T-helper 1 cell treated with Interleukin-12 subunit alpha and Interleukin-12 subunit beta and Interleukin-4 antibody, amounts not matched to agents 30 μg/mL and 1 μg/mL, for 36 hours (primary cell): ENCODE measurements at regions not wholly inside any gene's neighbourhood (a gene's known extent, or its start where the extent isn't known, plus 50 kb on each side); places are given as distances from the start of the nearest gene placed in this dataset.
A peak's percentile ranks its signal among the peaks of the same experiment; 100 is the strongest.
"Not testable (repeated sequence)": the region's sequence is repeated elsewhere in the genome, so short reads cannot be mapped to it uniquely, and the experiment has no call there.

ENCODE experiments used
- H3K27ac Mint-ChIP-seq: one replicate; pipeline ENCODE4 v1.8.0; 2021; ENCODE audit warnings: mild to moderate bottlenecking, mixed read lengths
- H3K27me3 Mint-ChIP-seq: one replicate; pipeline ENCODE4 v1.8.0; 2021; ENCODE audit warnings: low read depth, mixed read lengths
- H3K36me3 Mint-ChIP-seq: one replicate; pipeline ENCODE4 v1.8.0; 2021; ENCODE audit warnings: low read depth, mixed read lengths
- H3K4me1 Mint-ChIP-seq: one replicate; pipeline ENCODE4 v1.8.0; 2021; ENCODE audit warnings: low read depth, mixed read lengths
- H3K4me3 Mint-ChIP-seq: one replicate; pipeline ENCODE4 v1.8.0; 2021; ENCODE audit warnings: mild to moderate bottlenecking, moderate library complexity, mixed read lengths
- H3K9me3 Mint-ChIP-seq: one replicate; pipeline ENCODE4 v1.8.0; 2021; ENCODE audit warnings: mixed read lengths

DNA sequence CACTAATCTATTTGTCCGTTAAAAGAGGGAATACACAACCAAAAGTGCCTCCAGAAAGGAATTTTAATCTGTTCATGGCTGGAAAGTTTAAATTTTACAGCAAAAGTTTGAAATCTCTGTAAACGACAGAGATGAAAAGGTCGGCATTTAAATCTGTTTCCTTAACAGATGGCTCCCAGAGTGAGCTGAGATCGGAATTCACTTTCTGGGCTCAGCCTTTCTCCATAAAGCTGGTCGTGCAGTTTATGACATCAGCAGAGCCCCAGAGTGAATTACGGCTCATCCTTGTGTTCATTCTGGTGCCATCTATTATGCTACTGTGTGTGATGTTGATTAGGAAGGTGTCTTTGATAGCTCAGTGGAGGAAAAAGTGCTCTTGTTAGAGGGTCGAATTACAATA is 117.6 kb upstream of the ZFP64 start:
- no peaks in the 10 kb centered on the region for H3K36me3 Mint-ChIP-seq
- H3K4me1 Mint-ChIP-seq: peaks cover 12% of the 10 kb centered on the region
- H3K27me3 Mint-ChIP-seq: peaks cover 4% of the 10 kb centered on the region
- no peak overlapping the region for H3K27ac Mint-ChIP-seq
- no peak overlapping the region for H3K4me3 Mint-ChIP-seq
- no peaks in the 10 kb centered on the region for H3K9me3 Mint-ChIP-seq

DNA sequence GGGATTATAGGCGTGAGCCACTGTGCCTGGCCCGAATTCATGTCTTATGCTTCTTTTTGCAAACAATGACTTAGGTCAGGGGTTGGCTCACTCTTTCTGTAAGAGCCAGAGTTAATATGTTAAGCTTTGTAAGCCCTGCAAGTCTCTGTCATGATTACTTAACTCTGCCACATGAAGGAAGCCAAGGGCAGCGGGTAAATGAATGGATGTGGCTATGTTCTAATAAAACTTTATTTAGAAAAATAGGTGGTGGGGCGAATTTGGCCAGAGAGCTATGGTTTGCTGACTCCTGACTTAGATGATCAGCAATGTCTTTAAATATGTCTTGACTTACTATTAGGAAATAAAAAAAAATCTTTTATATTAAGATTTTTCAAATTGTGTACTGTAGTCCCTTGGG is 114.9 kb upstream of the ZFP64 start:
- Mint-ChIP-seq H3K9me3 (no peaks in the 10 kb centered on the region), H3K27ac (no peak overlapping the region), H3K27me3 (peaks cover 9% of the 10 kb centered on the region), H3K36me3 (no peaks in the 10 kb centered on the region), H3K4me3 (no peak overlapping the region), H3K4me1 (peaks cover 12% of the 10 kb centered on the region)

DNA sequence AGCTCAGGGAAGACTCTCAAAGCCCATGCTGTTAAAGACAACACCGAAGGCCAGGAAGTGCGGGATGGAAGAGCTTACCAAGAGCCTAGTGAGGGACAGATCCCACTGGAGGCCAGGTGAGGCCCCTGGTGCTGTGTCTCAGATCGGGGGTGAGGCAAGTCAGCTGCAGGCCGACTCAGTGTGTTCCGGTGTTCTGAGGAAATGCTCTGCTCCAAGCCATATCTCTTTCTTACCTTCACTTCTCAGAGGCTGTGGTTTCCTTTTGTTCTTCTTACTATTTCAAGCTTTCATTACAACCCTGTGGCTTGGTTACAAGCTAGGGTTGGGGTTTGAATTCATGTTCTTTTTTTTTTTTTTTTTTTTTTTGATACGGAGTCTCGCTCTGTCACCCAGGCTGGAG is 114.3 kb upstream of the ZFP64 start:
- Mint-ChIP-seq H3K4me3 (peak overlapping the region; percentile 7), H3K9me3 (no peaks in the 10 kb centered on the region), H3K27me3 (peaks cover 5% of the 10 kb centered on the region), H3K27ac (no peak overlapping the region), H3K4me1 (peaks cover 12% of the 10 kb centered on the region), H3K36me3 (no peaks in the 10 kb centered on the region)

DNA sequence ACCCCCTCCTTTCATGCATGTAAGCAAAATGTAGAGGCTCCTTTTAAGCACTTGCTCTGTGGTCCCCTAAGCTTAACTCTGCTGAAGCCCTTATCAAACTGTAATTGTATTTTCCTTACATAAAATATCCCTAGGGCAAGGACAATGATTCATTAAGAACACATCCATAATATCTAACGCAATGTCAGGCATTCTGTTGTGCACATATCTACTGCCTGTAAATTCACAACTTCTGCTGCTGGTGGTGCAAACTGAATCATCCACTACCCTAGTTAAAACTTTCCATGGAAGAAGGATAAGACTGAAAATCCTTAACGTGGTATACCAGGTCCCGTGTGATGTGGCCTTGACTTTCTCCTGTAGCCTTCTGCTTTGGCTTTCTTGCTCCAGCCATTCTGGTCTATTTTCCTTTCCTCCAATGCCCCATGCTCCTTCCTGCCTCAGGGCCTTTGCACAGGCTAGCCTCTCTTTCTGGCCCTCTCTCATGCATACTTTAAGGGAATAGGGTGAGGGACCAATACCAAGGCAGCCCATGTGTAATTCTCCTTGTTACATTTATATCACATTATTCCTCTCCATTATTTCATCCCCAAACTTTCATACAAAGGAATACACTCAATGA is 113.6 kb upstream of the ZFP64 start:
- no peaks in the 10 kb centered on the region for H3K36me3 Mint-ChIP-seq
- peaks cover 5% of the 10 kb centered on the region for H3K27me3 Mint-ChIP-seq
- no peak overlapping the region for H3K27ac Mint-ChIP-seq
- H3K4me3 Mint-ChIP-seq: no peak overlapping the region
- peaks cover 12% of the 10 kb centered on the region for H3K4me1 Mint-ChIP-seq
- no peaks in the 10 kb centered on the region for H3K9me3 Mint-ChIP-seq

- Mint-ChIP-seq H3K9me3 (no peaks in the 10 kb centered on the region), H3K4me1 (peaks cover 12% of the 10 kb centered on the region), H3K4me3 (no peak overlapping the region), H3K27me3 (peaks cover 5% of the 10 kb centered on the region), H3K27ac (no peak overlapping the region), H3K36me3 (no peaks in the 10 kb centered on the region)
Observed at GRCh38 chr20:52303281-52303950, 111.8 kb upstream of the ZFP64 start.

- Mint-ChIP-seq H3K27me3 (peaks cover 5% of the 10 kb centered on the region), H3K27ac (no peak overlapping the region), H3K4me3 (no peak overlapping the region), H3K36me3 (no peaks in the 10 kb centered on the region), H3K4me1 (peaks cover 12% of the 10 kb centered on the region), H3K9me3 (no peaks in the 10 kb centered on the region)
Observed at GRCh38 chr20:52302736-52303135, 111.2 kb upstream of the ZFP64 start.

DNA sequence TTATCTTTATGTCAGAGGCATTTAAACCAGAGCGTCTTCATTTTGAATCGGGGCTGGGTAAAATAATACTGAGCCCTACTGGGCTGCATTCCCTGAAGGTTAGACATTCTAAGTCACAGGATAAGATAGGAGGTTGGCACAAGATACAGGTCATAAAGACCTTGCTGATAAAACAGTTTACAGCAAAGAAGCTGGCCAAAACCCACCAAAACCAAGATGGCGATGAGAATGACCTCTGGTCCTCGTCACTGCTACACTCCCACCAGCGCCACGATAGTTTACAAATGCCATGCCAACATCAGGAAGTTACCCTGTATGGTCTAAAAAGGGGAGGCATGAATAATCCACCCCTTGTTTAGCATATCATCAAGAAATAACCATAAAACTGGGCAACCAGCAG is 110.5 kb upstream of the ZFP64 start:
- H3K27ac Mint-ChIP-seq, H3K4me3 Mint-ChIP-seq, H3K36me3 Mint-ChIP-seq, H3K9me3 Mint-ChIP-seq, H3K27me3 Mint-ChIP-seq, H3K4me1 Mint-ChIP-seq: not testable (repeated sequence)

- no peaks in the 10 kb centered on the region for H3K27me3 Mint-ChIP-seq
- H3K36me3 Mint-ChIP-seq: no peaks in the 10 kb centered on the region
- no peak overlapping the region for H3K27ac Mint-ChIP-seq
- no peak overlapping the region for H3K4me3 Mint-ChIP-seq
- peaks cover 4% of the 10 kb centered on the region for H3K9me3 Mint-ChIP-seq
- no peaks in the 10 kb centered on the region for H3K4me1 Mint-ChIP-seq
Observed at GRCh38 chr20:52295556-52295955, 104.0 kb upstream of the ZFP64 start.

GRCh38 chr20:52294106-52294628 is 102.6 kb upstream of the ZFP64 start:
- H3K4me3 Mint-ChIP-seq: no peak overlapping the region

DNA sequence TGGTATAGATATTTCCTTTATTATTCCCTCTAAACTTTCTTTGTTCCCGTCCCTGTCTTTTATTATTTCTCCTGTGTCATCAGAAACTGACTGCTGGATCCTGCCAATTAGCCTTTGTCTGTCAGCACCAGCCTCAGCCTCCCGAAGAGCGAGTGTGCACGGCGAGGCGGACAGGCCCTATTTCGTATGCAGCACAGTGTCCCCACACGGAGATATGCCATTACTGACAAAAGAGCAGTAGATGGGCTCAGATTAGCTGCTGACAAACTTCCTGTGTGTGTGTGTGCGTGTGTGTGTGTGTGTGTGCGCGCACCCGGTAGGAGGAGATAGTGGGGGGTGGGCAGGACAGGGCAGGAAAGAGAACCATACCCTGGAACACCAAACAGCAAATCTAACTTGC is 99.5 kb upstream of the ZFP64 start:
- Mint-ChIP-seq H3K36me3 (no peaks in the 10 kb centered on the region), H3K27me3 (no peaks in the 10 kb centered on the region), H3K4me1 (no peaks in the 10 kb centered on the region), H3K9me3 (peaks cover 4% of the 10 kb centered on the region), H3K27ac (no peak overlapping the region), H3K4me3 (no peak overlapping the region)

More at GRCh38 chr20:52294106-52294628, 102.6 kb upstream of the ZFP64 start:
- H3K9me3 Mint-ChIP-seq: peaks cover 4% of the 10 kb centered on the region
- no peak overlapping the region for H3K27ac Mint-ChIP-seq
- no peaks in the 10 kb centered on the region for H3K27me3 Mint-ChIP-seq
- H3K36me3 Mint-ChIP-seq: no peaks in the 10 kb centered on the region
- H3K4me1 Mint-ChIP-seq: no peaks in the 10 kb centered on the region

DNA sequence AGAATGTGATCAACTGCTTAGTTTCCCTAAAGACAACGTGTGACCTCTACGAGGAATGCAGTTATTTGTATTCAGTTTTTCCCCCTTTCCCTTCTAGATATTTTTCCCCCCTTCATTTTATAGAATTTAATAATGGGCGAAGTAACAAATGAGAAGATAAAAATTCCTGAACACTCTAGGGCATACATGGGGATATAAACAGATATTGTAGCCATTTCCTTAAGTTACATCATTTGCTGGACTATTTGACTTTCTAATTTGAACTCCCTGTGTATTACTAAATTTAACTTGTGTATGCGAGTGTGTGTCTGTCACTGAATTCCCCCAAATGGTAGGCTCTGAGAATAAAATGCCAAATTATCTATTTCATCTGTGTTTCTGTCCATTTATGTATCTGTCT is 99.0 kb upstream of the ZFP64 start:
- H3K4me1 Mint-ChIP-seq: no peaks in the 10 kb centered on the region
- peaks cover 4% of the 10 kb centered on the region for H3K9me3 Mint-ChIP-seq
- no peak overlapping the region for H3K4me3 Mint-ChIP-seq
- no peaks in the 10 kb centered on the region for H3K27me3 Mint-ChIP-seq
- H3K27ac Mint-ChIP-seq: no peak overlapping the region
- H3K36me3 Mint-ChIP-seq: no peaks in the 10 kb centered on the region

GRCh38 chr20:52289956-52290565 is 98.5 kb upstream of the ZFP64 start:
- Mint-ChIP-seq H3K27ac (no peak overlapping the region), H3K4me1 (no peaks in the 10 kb centered on the region), H3K27me3 (no peaks in the 10 kb centered on the region), H3K36me3 (no peaks in the 10 kb centered on the region), H3K9me3 (peaks cover 4% of the 10 kb centered on the region), H3K4me3 (no peak overlapping the region)

- Mint-ChIP-seq H3K9me3 (no peaks in the 10 kb centered on the region), H3K36me3 (no peaks in the 10 kb centered on the region), H3K27me3 (peaks cover 13% of the 10 kb centered on the region), H3K4me3 (no peak overlapping the region), H3K4me1 (no peaks in the 10 kb centered on the region), H3K27ac (no peak overlapping the region)
Observed at GRCh38 chr20:52280407-52280806, 88.8 kb upstream of the ZFP64 start.

DNA sequence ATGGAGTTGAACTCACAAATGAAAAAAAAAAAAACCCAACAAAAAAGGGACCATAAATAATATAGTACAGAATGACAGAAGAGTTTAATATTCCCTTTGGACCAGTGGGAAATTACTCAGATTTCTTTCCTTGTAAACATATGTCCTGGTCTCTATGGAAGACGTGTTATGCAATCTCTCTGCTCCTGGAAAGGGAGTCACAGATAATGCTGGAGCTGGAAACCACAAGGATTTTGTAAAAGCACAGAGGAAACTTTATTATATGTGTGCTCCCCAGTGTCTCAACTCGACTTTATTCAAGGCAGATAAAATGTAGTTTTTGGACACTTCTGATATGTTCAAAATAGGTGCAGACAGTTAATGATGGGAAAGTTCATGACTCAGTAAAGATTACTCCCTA is 88.1 kb upstream of the ZFP64 start:
- no peak overlapping the region for H3K27ac Mint-ChIP-seq
- H3K27me3 Mint-ChIP-seq: peaks cover 13% of the 10 kb centered on the region
- no peaks in the 10 kb centered on the region for H3K4me1 Mint-ChIP-seq
- no peaks in the 10 kb centered on the region for H3K36me3 Mint-ChIP-seq
- H3K9me3 Mint-ChIP-seq: no peaks in the 10 kb centered on the region
- H3K4me3 Mint-ChIP-seq: no peak overlapping the region

DNA sequence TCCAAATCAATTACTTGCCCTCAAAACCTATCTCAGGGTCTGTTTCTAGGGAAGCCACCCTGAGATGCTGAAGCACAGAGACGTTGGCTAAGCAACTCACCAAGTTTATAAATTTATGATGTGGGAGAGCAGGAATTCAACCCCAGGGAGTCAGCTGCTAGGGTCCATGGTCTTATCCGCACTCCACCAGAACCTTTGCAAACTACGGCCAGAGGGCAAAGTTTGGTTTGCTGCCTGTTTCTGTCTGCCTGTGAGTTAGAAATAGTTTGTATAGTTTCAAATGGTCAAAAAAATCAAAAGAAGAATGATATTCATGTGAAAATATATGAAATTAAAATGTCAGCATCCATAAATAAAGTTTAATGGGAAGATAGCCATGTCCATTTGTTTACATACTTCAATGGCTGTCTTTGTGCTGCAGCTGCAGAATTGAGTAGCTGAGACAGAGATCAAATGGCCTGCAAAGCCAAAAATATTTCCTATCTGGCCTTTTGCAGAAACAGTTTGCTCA is 83.7 kb upstream of the ZFP64 start:
- Mint-ChIP-seq H3K27me3 (no peaks in the 10 kb centered on the region), H3K4me3 (no peak overlapping the region), H3K4me1 (no peaks in the 10 kb centered on the region), H3K27ac (no peak overlapping the region), H3K36me3 (no peaks in the 10 kb centered on the region), H3K9me3 (no peaks in the 10 kb centered on the region)
